ENCODE measurements at regions not wholly inside any gene's neighbourhood (a gene's known extent, or its start where the extent isn't known, plus 50 kb on each side); places are given as distances from the start of the nearest gene placed in this dataset.

DNA sequence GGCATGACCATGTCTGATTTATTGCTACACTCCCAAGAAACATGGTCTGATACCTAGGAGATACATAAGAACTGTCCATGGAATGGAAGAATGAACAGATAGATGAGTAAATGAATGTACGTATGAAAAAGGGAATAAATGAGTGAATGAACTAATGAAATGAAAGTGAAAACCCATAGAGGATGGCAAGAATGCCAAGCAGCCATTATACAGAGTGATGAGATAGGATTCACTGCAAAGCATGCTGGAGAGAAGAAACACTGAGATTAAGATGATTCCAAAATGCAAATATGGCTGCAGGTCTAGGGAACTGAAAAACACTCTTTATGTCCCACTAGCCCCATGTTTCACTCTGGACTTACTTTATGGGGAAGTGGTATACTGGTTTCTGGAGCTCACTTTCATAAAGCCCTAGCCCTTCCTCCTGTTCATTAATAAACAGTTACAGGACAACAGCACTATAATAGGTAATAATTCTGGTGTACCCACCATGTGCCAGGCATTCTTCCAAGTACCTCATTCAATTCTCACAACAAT, 170.3 kb upstream of the RAD23B start:
- H3F3A ChIP-seq (ENCODE audit: low read depth), result no peaks in the 10 kb centered on the region
- no peak overlapping the region for H3K4me3 ChIP-seq (ENCODE audit: low read length, poor library complexity, severe bottlenecking)
- no peaks in the 10 kb centered on the region for H3K27me3 ChIP-seq (ENCODE audit: insufficient read depth, low read length, poor library complexity, severe bottlenecking)
- no peak overlapping the region for H3K4me2 ChIP-seq (ENCODE audit: low read depth, low read length, poor library complexity, severe bottlenecking)
- no peaks in the 10 kb centered on the region for H3K9me3 ChIP-seq (ENCODE audit: insufficient read depth, low read depth, low read length)
- H3K9me2 ChIP-seq (replicated peaks; ENCODE audit: low read depth, low read length), result no peaks in the 10 kb centered on the region
- H3K79me2 ChIP-seq (ENCODE audit: insufficient read depth, low read length), result no peaks in the 10 kb centered on the region
- no peaks in the 10 kb centered on the region for H4K20me1 ChIP-seq (ENCODE audit: insufficient read depth, low read length, poor library complexity, severe bottlenecking)
- no peak overlapping the region for H2AFZ ChIP-seq (ENCODE audit: low read length)
- H3K36me3 ChIP-seq (ENCODE audit: insufficient read depth, low read length), result no peaks in the 10 kb centered on the region
- H3K9ac ChIP-seq (ENCODE audit: low read depth, low read length, poor library complexity, severe bottlenecking), result no peak overlapping the region
- no peaks in the 10 kb centered on the region for H3K4me1 ChIP-seq (ENCODE audit: insufficient read depth, low read length, poor library complexity, severe bottlenecking)
- TF ChIP-seq EZH2phosphoT487 (IDR thresholded peaks at IDR 0.05; ENCODE audit: borderline replicate concordance), result no peak
- TF ChIP-seq, protein P1, sequence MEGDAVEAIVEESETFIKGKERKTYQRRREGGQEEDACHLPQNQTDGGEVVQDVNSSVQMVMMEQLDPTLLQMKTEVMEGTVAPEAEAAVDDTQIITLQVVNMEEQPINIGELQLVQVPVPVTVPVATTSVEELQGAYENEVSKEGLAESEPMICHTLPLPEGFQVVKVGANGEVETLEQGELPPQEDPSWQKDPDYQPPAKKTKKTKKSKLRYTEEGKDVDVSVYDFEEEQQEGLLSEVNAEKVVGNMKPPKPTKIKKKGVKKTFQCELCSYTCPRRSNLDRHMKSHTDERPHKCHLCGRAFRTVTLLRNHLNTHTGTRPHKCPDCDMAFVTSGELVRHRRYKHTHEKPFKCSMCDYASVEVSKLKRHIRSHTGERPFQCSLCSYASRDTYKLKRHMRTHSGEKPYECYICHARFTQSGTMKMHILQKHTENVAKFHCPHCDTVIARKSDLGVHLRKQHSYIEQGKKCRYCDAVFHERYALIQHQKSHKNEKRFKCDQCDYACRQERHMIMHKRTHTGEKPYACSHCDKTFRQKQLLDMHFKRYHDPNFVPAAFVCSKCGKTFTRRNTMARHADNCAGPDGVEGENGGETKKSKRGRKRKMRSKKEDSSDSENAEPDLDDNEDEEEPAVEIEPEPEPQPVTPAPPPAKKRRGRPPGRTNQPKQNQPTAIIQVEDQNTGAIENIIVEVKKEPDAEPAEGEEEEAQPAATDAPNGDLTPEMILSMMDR (conservative IDR thresholded peaks at IDR 0.05; ENCODE audit: low read length), result no peak

- H3K9me3 ChIP-seq (ENCODE audit: insufficient read depth, low read depth, low read length), result no peaks in the 10 kb centered on the region
- H3K36me3 ChIP-seq (ENCODE audit: insufficient read depth, low read length), result no peaks in the 10 kb centered on the region
- H2AFZ ChIP-seq (ENCODE audit: low read length), result no peak overlapping the region
- H3K9ac ChIP-seq (ENCODE audit: low read depth, low read length, poor library complexity, severe bottlenecking), result no peak overlapping the region
- no peak overlapping the region for H3K4me3 ChIP-seq (ENCODE audit: low read length, poor library complexity, severe bottlenecking)
- H3F3A ChIP-seq (ENCODE audit: low read depth), result no peaks in the 10 kb centered on the region
- no peaks in the 10 kb centered on the region for H3K4me1 ChIP-seq (ENCODE audit: insufficient read depth, low read length, poor library complexity, severe bottlenecking)
- H4K20me1 ChIP-seq (ENCODE audit: insufficient read depth, low read length, poor library complexity, severe bottlenecking), result no peaks in the 10 kb centered on the region
- no peaks in the 10 kb centered on the region for H3K9me2 ChIP-seq (replicated peaks; ENCODE audit: low read depth, low read length)
- H3K79me2 ChIP-seq (ENCODE audit: insufficient read depth, low read length), result no peaks in the 10 kb centered on the region
- no peaks in the 10 kb centered on the region for H3K27me3 ChIP-seq (ENCODE audit: insufficient read depth, low read length, poor library complexity, severe bottlenecking)
- no peak overlapping the region for H3K4me2 ChIP-seq (ENCODE audit: low read depth, low read length, poor library complexity, severe bottlenecking)
- no peak for TF ChIP-seq EZH2phosphoT487 (IDR thresholded peaks at IDR 0.05; ENCODE audit: borderline replicate concordance)
These were observed 164.0 kb upstream of the RAD23B start for GRCh38 chr9:107118863-107119624.

DNA sequence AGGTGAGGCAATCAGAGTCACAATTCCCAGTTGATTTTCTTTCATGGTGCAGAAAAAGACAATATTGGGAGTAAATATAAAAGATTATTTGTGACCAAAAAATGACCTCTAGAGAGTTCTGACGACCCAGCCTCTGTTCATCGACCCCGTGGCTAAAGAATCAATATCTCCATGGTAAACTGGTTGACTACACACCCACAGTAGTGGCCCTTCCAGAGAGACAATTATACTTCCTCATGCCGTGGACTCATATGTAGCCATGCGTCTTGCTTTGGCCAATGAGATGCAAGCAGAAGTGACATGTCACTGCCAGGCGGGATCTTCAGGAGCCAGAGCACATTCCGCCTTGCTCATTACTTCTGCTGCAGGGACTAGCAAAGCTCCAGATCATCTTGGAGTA, 163.3 kb upstream of the RAD23B start:
- Histone ChIP-seq H3K36me3 (ENCODE audit: insufficient read depth, low read length) (no peaks in the 10 kb centered on the region), H3K4me1 (ENCODE audit: insufficient read depth, low read length, poor library complexity, severe bottlenecking) (no peaks in the 10 kb centered on the region), H3K4me2 (ENCODE audit: low read depth, low read length, poor library complexity, severe bottlenecking) (no peak overlapping the region), H4K20me1 (ENCODE audit: insufficient read depth, low read length, poor library complexity, severe bottlenecking) (no peaks in the 10 kb centered on the region), H3K9me3 (ENCODE audit: insufficient read depth, low read depth, low read length) (no peaks in the 10 kb centered on the region), H3K79me2 (ENCODE audit: insufficient read depth, low read length) (no peaks in the 10 kb centered on the region), H3K9ac (ENCODE audit: low read depth, low read length, poor library complexity, severe bottlenecking) (no peak overlapping the region), H3F3A (ENCODE audit: low read depth) (no peaks in the 10 kb centered on the region), H3K9me2 (replicated peaks; ENCODE audit: low read depth, low read length) (no peaks in the 10 kb centered on the region), H3K4me3 (ENCODE audit: low read length, poor library complexity, severe bottlenecking) (no peak overlapping the region), H3K27me3 (ENCODE audit: insufficient read depth, low read length, poor library complexity, severe bottlenecking) (no peaks in the 10 kb centered on the region), H2AFZ (ENCODE audit: low read length) (no peak overlapping the region)
- TF ChIP-seq EZH2phosphoT487 (IDR thresholded peaks at IDR 0.05; ENCODE audit: borderline replicate concordance), result no peak
- TF ChIP-seq, protein P1 (conservative IDR thresholded peaks at IDR 0.05; ENCODE audit: low read length), result no peak

Measured in Loucy (cell line).